ENCODE measurements at regions not wholly inside any gene's neighbourhood (a gene's known extent, or its start where the extent isn't known, plus 50 kb on each side); places are given as distances from the start of the nearest gene placed in this dataset.

DNA sequence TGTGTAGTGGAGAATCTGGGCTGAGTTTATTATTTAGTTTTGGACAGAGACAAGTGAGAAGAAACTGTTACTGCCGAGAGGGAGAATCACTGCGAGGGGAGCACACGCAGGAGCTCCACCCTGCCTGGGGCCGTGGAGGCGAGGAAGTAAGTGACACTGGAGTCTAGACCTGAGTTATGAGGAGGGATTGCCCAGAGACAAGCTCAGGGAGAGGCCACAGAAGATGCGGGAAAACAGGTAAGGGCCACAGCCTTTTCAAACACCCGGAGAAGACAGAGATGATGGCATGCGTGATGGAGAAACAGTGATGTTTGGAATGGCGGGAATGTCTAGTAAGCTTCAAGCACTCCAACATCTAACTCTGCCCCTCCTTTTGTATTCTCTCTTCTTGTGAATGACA is 84.1 kb downstream of the TNFSF11 start:
- no peak for DNase-seq

DNA sequence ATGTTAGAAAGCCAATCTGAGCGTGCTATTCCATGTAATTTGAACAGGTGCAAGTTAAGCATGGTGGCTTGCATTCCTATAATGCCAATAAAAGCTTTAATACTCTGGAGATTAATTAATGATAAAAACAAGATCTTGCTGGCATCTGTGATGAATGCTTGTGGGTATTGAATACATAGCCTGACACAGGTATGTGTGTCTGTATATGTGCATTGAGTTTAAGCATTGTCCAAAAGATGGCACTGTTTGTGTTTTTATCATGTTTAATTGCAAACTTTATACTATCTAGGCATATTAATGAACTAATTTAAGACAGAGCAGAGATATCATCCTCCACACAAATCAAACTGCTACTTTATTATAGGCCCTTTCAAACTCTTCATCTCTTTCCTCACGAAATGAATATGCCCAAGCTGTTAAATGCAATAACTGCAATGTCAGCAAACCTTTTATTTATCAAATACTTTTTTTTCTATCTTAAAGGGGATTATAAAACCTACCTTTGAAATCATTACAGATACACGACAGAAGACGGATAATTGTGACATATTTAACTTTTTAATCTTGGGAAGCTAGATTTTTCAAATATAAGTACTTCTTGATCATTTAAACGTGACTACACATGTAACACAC is 86.5 kb downstream of the TNFSF11 start:
- DNase-seq, result no peak

DNA sequence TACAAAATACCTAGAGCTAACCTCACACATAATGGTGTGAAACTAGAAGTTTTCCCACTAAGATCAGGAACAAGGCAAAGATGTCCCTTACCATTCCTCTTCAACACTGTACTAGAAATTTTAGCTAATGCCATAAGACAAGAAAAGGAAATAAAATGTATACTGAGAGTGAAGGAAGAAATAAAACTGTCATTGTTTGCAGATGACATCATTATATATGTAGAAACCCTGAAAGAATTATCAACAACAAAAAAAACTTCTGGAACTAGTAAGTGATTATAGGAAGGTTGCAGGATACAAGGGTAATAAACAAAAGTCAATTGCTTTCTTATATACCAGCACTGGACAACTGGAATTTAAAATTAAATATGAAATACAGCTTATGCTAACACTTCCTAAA is 93.7 kb downstream of the TNFSF11 start:
- DNase-seq, result no peak

DNA sequence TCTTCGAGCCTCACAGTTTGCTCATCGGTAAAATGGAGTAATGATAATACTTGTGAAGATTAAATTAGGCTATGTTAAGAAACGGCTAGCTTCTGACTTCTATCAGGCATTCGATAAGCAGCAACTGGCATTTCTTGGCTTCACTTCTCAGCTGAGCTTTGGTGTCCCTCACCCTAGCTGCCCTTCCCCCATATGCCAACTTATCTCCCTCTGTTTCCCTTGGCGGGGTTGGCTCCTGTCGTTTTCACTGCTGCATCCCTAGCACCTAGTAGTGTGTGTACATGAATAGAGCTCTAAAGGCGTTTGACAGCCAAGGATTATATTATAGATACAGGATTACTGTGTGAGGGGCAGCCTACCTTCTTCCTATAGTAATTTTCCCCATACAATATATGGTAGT is 97.5 kb downstream of the TNFSF11 start:
- DNase-seq, result no peak

DNA sequence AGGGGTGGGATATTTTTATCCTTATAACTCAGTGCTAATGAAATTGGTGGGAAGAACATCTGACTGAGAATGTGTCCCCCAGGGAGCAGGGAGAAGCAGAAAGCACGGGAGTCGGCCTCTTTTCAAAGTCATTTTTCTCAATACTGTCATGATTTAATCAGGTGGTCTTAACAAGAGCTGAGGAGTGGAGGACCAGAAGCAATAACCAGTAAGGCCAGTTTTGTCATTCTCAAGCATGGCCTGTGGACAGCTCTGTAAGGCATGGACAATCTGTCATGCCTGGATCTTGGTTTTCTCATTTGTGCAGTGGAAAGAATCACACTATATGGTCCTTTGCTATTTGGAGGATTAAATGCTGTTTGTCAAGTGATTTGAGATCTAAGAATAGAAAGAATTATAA is 99.7 kb downstream of the TNFSF11 start:
- no peak for DNase-seq

DNA sequence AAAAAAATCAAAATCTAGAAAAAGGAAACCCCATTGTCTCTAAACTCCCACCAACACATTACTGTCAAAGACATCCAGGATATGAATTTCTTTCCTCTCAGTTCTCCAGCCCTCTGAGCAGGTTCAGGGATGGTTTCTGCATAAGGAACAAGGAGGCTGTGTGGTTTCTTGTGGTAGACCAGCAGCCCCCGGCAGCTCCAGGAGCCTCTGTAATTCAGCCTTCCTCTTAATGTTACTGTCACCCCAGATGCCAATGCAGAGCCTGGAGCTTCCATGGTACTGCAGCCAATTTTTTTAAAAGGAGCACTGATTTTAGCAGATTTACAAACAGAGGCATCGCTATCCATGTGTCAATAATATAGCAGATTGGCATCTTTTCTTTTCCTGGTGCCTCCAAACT is 100.6 kb upstream of the FAM216B start:
- DNase-seq, result no peak

DNA sequence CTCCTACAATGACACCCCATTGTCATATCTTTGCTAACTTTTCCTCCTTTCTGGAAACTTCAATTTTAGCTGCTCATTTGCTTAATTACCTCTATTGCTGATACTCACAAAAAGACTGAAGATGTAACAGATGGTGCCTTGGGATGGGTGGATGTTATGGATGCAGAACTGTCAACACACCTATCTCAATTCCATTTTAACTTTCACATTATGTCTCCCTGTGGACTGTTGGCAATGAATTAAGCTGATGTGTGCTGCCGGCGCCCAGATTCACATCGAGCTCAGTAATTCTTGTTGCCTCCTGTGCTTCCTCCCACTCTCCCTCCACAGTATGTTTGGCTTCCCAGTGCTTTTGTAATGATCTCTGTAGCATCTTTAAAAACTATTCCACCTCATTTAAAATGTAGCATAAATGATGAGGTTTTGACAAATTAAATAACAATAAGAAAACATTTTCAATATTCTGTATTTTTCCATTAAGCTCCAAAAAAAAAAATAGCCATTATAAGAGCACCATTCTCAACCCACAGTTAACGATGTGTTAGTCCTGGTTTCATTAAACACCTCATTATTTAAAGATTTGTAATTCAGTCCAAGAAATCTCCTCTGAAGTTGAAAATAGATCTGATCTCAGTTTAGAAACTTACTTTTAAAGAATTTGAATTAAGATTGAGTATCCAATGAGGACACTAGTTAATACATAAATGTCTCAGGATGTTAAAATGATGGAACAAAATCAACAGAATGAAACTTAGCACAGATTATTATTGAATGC is 99.9 kb upstream of the FAM216B start:
- no peak for DNase-seq

DNA sequence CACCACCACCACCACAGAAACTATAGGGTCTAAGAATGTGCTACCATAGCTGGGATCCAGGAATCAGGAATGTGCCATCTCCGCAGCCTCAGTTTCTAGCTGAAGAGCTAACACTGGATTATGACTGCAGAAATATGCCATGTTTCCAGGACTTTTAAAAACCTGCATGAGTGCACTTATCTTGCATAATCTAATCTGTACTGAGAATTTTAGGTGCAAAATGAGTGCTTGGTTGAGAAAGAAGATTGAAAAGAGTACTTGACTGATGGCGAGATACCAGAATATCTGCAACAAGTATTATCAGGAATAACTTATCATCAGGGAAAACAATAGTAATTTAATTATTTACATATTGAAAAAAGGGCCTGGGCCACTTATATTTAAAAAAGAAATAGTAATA is 97.2 kb upstream of the FAM216B start:
- no peak for DNase-seq

DNA sequence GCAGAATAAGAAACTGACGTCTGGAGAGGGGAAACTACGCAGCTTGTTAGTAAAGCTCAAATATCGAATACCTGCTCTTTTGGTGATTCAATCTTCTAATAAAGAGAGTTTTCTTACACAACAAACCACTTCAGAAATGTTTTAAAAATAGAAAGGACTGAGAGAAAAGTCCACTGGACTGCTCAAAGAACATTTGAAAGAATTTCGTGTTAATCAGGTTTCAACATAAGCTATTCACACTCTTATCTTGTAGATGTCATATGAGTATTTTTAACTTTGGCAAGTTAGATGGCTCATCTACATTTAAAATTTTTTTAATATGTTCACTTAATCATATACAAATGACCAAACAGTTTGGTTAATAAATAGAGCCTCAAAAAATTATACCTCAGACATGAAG is 95.6 kb upstream of the FAM216B start:
- no peak for DNase-seq

DNA sequence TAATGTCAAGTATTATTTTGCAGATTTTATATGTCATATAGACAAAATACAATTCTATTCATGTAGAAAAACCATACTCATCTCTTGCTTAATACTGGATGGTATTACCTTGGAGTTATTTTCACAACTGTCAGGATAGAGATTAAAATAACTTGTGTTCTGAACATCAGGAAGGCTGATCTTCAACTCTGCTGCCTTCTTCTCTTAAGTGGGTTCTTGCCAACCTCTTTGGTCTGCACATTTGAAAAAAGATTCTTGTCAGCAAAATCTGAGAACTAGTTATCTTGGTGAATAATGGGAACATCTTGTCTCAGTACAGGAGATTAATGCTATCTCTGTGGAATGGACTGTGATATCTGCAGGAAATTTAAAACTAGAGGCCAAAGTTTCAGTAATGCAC is 95.2 kb upstream of the FAM216B start:
- no peak for DNase-seq

DNA sequence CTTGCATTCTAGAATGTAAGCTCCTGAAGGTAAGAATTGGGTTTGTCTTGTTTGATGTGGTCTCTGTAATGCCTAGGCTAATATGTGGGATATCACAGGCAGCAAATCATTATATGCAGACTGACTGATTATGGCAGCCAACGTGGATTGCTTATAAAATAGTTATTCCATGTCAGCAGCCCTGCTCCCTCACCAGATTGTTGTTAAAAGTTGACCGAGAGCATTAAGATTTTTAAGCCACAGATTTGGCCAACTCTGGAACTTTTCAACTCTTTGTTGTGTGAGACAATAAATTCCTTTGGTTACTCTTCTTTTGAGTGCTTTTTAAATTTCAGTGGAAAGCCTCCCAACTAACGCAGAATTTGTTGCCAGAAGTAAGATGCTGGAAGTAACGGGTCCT is 92.6 kb upstream of the FAM216B start:
- no peak for DNase-seq

DNA sequence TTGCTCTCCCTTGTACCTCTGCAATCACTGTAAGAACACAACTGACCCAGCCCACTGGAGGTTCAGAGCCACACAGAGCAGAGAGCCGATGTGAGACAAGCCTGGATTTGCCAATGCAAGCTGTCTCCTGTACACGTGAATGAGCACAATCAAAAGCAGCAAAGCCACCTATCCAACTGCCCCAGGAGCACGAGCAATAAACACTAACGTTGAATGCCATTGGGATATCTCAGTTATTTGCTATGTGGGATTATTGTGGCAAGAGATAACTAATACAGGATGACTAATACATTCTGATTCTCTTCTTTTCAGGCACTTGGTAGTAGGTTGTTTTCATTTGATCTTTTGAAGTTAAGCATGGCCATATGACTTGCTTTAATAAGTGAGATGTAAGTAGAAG is 85.2 kb upstream of the FAM216B start:
- DNase-seq, result peak in 1 of 3 donors; percentile 52

DNA sequence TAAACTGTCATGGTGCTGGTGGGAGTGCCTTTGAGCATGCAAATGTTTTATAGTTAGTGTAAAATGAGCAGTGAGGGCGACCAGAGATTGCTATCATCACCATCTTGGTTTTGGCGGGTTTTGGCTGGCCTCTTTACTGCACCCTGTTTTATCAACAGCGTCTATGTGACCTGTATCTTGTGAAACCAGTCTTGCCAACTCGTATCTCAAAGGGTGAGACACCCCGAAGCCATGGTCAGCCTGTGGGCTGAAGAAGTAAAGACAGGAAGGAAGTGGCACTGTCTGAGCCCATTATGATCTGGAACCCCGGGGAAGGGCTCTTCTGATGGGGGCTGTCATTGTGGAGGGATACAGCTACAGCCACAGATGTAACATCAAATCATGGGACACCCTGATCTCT is 81.5 kb upstream of the FAM216B start:
- DNase-seq, result no peak

DNA sequence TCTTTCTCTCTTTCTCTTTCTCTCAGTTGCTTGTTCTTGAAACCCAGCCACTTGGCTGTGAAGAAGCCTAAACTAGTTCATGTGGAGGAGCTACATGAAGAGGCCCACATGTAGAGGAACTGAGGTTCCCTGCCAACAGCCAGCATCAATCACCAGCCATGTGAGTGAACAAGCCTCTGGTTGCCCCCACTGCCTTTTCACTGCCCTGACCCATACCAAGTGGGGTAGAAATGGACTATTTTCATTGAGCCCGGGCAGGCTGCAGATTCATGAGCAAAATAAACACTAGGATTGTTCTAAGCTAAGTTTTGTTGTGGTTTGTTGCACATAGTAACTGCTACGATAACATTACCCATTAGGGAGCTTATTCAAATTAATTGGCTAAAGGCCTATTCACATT is 78.7 kb upstream of the FAM216B start:
- peak in 2 of 3 donors; percentile 7 to 60 for DNase-seq

DNA sequence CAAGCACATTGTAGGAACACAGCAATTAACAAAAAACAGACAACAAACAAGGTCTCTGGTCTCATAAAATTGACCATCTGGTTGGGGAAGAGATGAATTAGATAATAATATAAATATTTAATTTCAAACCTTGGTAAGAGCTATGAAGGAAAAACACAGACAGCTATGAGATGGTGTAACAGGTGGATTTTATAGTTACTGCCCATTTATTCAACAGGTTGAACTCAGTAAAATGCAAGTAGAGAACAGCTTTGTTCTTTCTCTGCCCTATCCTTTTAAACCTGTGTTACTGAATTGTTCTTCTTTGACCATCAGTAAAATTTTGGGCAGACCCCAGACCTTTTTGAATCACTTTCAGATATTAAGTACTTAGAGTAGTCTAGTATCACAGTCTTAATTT is 77.6 kb upstream of the FAM216B start:
- DNase-seq, result no peak

DNA sequence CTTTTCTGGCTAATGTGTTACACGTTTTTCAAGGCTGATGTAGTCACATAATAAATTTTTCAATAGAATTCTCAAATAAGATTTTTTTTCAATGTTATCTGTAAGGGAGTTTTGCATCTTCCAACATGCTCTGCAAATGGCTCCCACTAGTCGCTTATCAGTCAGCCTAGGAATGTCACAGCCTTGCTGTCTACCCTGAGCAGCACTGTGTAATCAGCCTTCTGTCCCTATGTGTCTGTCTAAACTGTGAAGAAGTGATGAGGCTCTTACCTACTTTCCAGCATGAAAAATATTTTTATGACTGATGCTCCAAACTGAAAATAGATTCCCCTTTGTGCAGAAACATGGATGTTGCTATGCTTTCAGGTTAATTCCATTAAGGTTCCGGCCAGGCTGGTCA is 75.1 kb upstream of the FAM216B start:
- DNase-seq, result no peak

DNA sequence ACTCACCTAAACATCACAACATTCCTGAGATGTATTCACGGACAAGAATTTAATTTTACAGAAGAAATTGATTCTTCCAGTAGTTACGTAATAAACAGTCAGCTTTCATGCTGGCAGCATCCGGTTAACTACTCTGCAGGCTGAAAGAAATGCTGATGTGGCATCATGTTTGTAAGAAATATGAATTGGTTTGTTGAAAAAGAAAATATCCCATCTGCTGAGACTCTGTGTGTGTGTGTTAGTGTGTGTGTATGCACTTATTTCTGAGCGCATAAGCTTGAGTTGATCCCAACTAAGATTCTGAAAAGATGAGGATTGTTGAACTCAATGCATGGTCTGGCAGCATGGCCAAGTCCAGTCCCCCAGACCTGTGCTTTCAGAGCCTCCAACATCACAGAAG is 74.3 kb upstream of the FAM216B start:
- DNase-seq, result peak in 1 of 3 donors; percentile 5

DNA sequence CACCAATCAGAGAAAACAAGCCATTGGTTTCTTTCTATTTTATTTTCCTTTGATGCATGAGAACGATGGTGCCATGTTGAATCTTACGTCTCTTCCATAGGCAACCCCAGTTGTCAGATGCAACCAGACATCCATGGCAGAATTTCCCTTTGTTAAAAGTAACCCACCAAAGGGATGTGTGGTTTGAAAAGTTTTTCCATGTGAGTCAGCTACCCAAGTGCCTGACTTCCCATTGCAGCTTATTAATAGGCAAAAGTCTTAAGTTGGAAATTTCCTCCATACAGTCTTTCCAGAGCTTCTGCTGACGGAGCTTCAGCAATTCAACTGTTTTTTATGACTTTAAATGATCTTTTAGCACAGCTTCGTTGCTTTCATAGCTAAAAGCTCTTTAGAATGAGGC is 73.8 kb upstream of the FAM216B start:
- DNase-seq, result peak in 2 of 3 donors; percentile 5 to 44

DNA sequence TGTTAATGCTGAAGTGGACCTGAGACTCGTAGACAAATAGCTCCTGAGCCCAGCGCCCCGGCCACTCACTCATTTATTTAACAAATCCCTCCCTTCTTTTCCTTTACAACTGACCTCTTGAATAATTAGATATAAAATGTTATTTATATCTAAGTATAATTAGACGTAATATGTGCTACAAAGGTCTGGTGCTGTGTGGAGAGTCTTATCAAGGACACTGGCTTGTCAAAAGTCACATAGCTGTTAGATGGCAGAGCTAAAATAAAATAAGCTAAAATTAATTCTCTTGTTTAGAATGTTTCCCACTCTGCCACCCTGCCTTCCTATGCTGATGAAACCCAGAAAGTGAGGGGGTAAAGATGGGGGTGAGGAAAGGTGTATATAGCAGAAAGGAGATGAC is 73.0 kb upstream of the FAM216B start:
- DNase-seq, result no peak

DNA sequence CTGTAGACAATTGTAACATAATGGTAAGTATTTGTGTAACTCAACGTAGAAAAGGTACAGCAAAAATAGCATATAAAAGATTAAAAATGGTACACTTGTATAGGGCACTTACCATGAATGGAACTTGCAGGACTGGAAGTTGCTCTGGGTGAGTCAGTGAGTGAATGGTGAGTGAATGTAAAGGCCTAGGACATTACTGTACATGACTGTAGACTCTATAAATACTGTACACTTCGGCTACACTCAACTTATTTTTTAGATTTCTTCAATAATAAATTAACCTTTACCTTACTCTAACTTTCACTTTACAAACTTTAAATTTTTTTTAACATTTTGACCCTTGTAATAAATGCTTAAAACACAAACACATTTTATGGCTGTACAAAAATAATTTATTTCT is 72.1 kb upstream of the FAM216B start:
- no peak for DNase-seq

DNA sequence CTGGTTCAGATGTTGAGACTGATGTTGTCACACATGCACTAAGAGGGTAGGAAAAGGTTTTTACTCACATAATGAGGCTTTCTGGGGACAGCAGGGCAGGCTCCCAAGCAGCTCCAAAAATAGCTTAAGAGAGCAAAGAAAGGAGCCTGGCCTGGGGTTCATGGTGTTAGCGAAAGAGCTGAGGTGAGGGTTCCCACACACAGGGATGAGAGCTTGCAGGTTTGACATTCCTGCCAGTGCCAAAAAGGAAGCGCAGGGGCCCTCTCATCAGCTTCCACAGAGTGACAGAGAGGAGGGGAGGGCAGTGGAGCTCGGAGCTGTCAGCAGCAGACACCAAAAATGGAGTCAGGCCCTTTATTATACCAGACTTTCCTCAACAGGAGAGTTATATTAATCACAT is 65.5 kb upstream of the FAM216B start:
- DNase-seq, result no peak

DNA sequence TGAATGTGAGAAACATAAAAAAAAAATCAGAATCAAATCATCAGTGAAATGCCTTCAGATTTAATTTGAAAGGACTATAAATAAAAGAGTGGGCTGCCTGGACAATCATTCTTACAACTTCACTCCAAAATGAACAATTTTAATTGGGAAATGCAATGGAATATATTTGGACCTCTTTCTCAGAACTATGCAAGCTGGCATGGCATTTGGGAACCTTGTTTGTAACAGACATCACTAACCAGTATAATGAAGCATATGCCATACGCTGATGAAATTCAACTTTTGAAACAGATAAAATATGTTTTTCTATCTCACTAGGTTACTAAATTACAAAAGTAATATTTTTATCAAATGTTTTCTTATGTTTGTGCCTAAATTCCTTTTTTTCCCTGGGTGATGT is 64.2 kb upstream of the FAM216B start:
- no peak for DNase-seq

DNA sequence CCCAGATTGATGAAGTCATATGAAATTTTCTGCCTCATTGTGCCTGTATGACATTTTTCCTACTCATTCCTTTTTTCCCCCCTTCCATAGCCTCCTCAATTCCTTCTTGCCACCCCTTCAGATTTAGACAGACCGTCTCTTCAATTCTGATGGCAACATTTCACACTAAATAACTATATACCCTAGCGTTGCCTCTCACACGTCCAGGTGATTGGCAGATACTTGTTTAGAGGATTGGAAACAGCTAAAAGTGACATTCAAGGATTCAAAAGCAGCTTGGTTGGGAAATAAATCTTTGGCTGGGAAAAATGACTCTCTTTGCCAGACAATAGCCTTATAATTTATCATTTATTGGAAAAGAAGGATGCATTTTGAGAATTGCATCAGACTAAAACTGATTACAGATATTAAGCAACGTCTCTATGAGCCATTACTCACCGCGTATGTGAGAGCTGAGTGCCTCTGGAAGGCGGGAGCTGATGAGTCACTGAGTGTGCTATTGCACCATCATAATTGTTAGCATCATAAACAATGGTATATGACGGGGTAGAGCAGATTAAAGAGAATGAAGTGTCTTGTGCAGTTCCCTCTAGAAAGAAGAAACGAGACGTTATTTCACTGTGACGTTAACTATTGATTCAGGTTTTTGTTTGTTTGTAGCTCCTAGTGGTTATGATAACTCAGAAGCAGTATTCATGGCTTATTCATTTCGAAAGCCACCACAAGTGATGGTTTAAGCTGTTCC is 61.1 kb upstream of the FAM216B start:
- peak in 2 of 3 donors; percentile 36 to 91 for DNase-seq
